ENCODE measurements at regions not wholly inside any gene's neighbourhood (a gene's known extent, or its start where the extent isn't known, plus 50 kb on each side); places are given as distances from the start of the nearest gene placed in this dataset.

- Histone ChIP-seq H4K8ac (ENCODE audit: extremely low read depth, insufficient read depth, low read length) (no peak overlapping the region), H3K18ac (ENCODE audit: extremely low read depth, low read length) (no peak overlapping the region), H3K4me1 (replicated peaks in 1 of 4; ENCODE audit: control insufficient read depth in 3 of 4, insufficient read depth in 4 of 4, low read length in 3 of 4) (no peaks in the 10 kb centered on the region), H3K79me1 (ENCODE audit: low read depth, low read length) (no peaks in the 10 kb centered on the region), H3K4me3 (ENCODE audit: extremely low read depth in 1 of 4, insufficient read depth in 2 of 4, low read depth in 3 of 4, low read length in 4 of 4) (no peak overlapping the region), H4K20me1 (replicated peaks in 1 of 2; ENCODE audit: control insufficient read depth in 1 of 2, insufficient read depth in 2 of 2, low read length in 2 of 2) (no peaks in the 10 kb centered on the region), H3K36me3 (ENCODE audit: control insufficient read depth in 2 of 4, insufficient read depth in 4 of 4, low read length in 3 of 4) (no peaks in the 10 kb centered on the region), H3K23ac (ENCODE audit: insufficient read length) (no peak overlapping the region), H2AK5ac (ENCODE audit: low read depth, low read length) (no peak overlapping the region), H3K27me3 (replicated peaks in 1 of 4; ENCODE audit: control insufficient read depth in 3 of 4, extremely low read depth in 1 of 4, insufficient read depth in 3 of 4, low read length in 3 of 4) (no peaks in the 10 kb centered on the region), H3K9me3 (ENCODE audit: insufficient read depth in 2 of 2, low read depth in 1 of 2, low read length in 1 of 2) (no peaks in the 10 kb centered on the region), H2BK20ac (ENCODE audit: low read length) (no peak overlapping the region), H3K9ac (replicated peaks in 1 of 4; ENCODE audit: extremely low read depth in 1 of 4, low read depth in 3 of 4, low read length in 3 of 4) (no peak overlapping the region), H3K14ac (ENCODE audit: insufficient read length) (no peak overlapping the region), H3K4me2 (ENCODE audit: insufficient read depth in 1 of 2, low read depth in 2 of 2, low read length in 2 of 2) (no peak overlapping the region), H3K27ac (ENCODE audit: low read depth, low read length) (no peak overlapping the region), H2BK5ac (ENCODE audit: low read depth, low read length) (no peak overlapping the region), H4K5ac (ENCODE audit: insufficient read length, low read depth, low read length) (no peak overlapping the region), H2BK12ac (ENCODE audit: low read depth, low read length) (no peak overlapping the region), H4K91ac (replicated peaks; ENCODE audit: insufficient read length, low read length) (no peak overlapping the region), H3K79me2 (ENCODE audit: control insufficient read depth in 1 of 2, insufficient read depth in 2 of 2, low read length in 2 of 2) (no peaks in the 10 kb centered on the region), H2AFZ (ENCODE audit: low read length) (peak overlapping the region; percentile 55; the same call in 1 of the 2 replicates), H2BK15ac (ENCODE audit: low read length) (no peak overlapping the region), H3K23me2 (ENCODE audit: low read depth, low read length) (no peaks in the 10 kb centered on the region), H2BK120ac (replicated peaks; ENCODE audit: low read depth, low read length) (no peak overlapping the region), H3K56ac (replicated peaks; ENCODE audit: insufficient read length, low read depth, low read length) (no peak overlapping the region), H3K4ac (replicated peaks; ENCODE audit: insufficient read length, low read depth, low read length) (no peak overlapping the region)
- CTCF ChIA-PET (ENCODE audit: partially characterized antibody): interaction anchor here (0.6 to 0.9 kb wide), 3 partner anchors 85 to 243 kb away, joined by 3 read pairs; no protein-coding TSS in a partner anchor
- DNase-seq (ENCODE audit: low read depth in 1 of 2, low spot score in 2 of 2) (no peak), FAIRE-seq (no peak)
- POLR2A ChIA-PET (ENCODE audit: partially characterized antibody): no interaction called here
- WGBS, 2 experiments (ENCODE audit: extremely low coverage in 1 of 2, insufficient coverage in 1 of 2, insufficient read length in 1 of 2, insufficient replicate concordance in 2 of 2, low coverage in 1 of 2, low lambda C conversion rate in 2 of 2, missing lambda C conversion rate in 1 of 2): 91% methylated on average over 7 of the region's 7 CpGs; no CpG with 5 or more reads in 1 of the 2 experiments
- no peak for TF ChIP-seq TAF1 (IDR thresholded peaks at IDR 0.05; ENCODE audit: low read depth, low read length)
- TF ChIP-seq RAD21 (IDR thresholded peaks at IDR 0.05 in 1 of 2, conservative IDR thresholded peaks at IDR 0.05 in 1 of 2; ENCODE audit: low read depth in 2 of 2, low read length in 2 of 2): no peak
- TF ChIP-seq CTCF (IDR thresholded peaks at IDR 0.05; ENCODE audit: control extremely low read depth in 1 of 3, insufficient read depth in 1 of 3, low read depth in 1 of 3, low read length in 3 of 3): no peak
- TF ChIP-seq JUND (IDR thresholded peaks at IDR 0.05; ENCODE audit: low read length): no peak
- no peak for TF ChIP-seq USF2 (IDR thresholded peaks at IDR 0.05; ENCODE audit: low read length)
- TF ChIP-seq EZH2 (IDR thresholded peaks at IDR 0.05; ENCODE audit: low read depth, low read length, severe bottlenecking): no peak
- no peak for TF ChIP-seq RNF2 (IDR thresholded peaks at IDR 0.05; ENCODE audit: borderline replicate concordance, low read depth, low read length, missing control alignments, poor library complexity, severe bottlenecking)
These were observed 61.0 kb upstream of the ZMYND8 start for GRCh38 chr20:47417245-47418068.
